ENCODE measurements at regions not wholly inside any gene's neighbourhood (a gene's known extent, or its start where the extent isn't known, plus 50 kb on each side); places are given as distances from the start of the nearest gene placed in this dataset.
"Not testable (repeated sequence)": the region's sequence is repeated elsewhere in the genome, so short reads cannot be mapped to it uniquely, and the experiment has no call there.

- peak; percentile 24; the same call in 1 of the 2 replicates for TF ChIP-seq FOXA3 (CRISPR knock-in tag; IDR thresholded peaks at IDR 0.05)
- BruUV-seq (replicated peaks); H2AFZ ChIP-seq (ENCODE audit: low read length); H3K36me3 ChIP-seq (replicated peaks in 1 of 2; ENCODE audit: control insufficient read depth in 1 of 2, insufficient read depth in 2 of 2, low read length in 2 of 2); DNase-seq (ENCODE audit: low spot score); FAIRE-seq; CTCF ChIA-PET (ENCODE audit: low intra/inter-chr PET ratio, low total read pairs); in situ Hi-C loops (cut with HindIII; ENCODE audit: extremely low pct_ligation_motif_present, low pct_unique_long_range_greater_than_20kb); H4K20me1 ChIP-seq (ENCODE audit: insufficient read depth, low read length); POLR2A ChIA-PET; H3K27me3 ChIP-seq (ENCODE audit: control insufficient read depth in 1 of 2, insufficient read depth in 2 of 2, low read length in 2 of 2); H3K4me3 ChIP-seq (replicated peaks in 1 of 3; ENCODE audit: insufficient read depth in 1 of 3, low read depth in 2 of 3, low read length in 3 of 3); H3K9ac ChIP-seq (ENCODE audit: insufficient read depth, low read depth, low read length); H3K9me3 ChIP-seq (ENCODE audit: low read length): not testable (repeated sequence)
- Histone ChIP-seq H3K4me2 (ENCODE audit: low read depth, low read length) (peak overlapping the region; percentile 12; the same call in 1 of the 2 replicates), H3K4me1 (ENCODE audit: insufficient read depth, low read length) (peaks cover 28% of the 10 kb centered on the region), H3K27ac (ENCODE audit: extremely low read length, insufficient read depth, low read length) (peak overlapping the region; percentile 80), H3K79me2 (ENCODE audit: insufficient read depth, low read length) (peaks cover 12% of the 10 kb centered on the region)
- peak; percentile 22; the same call in 1 of the 3 replicates for ATAC-seq
- intact Hi-C loops (cut with micrococcal nuclease; ENCODE audit: unreplicated experiment), result loop anchor here (5.0 kb wide), 1 partner anchor 160 kb away; the partner anchor contains the start of gene USP53
- 97% methylated on average over 5 of the region's 6 CpGs for WGBS (ENCODE audit: low lambda C conversion rate)
Measured at GRCh38 chr4:119372316-119373062, 50.6 kb upstream of the FABP2 start.

Small RNA genes lying in the stretch of these regions (small RNA-seq; reads per million reads assigned to genes)
- 0 reads per million in 3 experiments for gene RNU6-1217P (ENCODE audit: insufficient read depth in 2 of 3, insufficient read length in 3 of 3, low read depth in 2 of 3, low replicate concordance in 1 of 3)

Measured in HepG2 (cell line).